ENCODE measurements at regions not wholly inside any gene's neighbourhood (a gene's known extent, or its start where the extent isn't known, plus 50 kb on each side); places are given as distances from the start of the nearest gene placed in this dataset.
"Not testable (repeated sequence)": the region's sequence is repeated elsewhere in the genome, so short reads cannot be mapped to it uniquely, and the experiment has no call there.

GRCh38 chr20:54843865-54844264, 368.5 kb downstream of the DOK5 start:
- DNase-seq (ENCODE audit: low spot score), result no peak

GRCh38 chr20:54843431-54843830, 368.0 kb downstream of the DOK5 start:
- DNase-seq (ENCODE audit: low spot score), result no peak

GRCh38 chr20:54839224-54839623, 363.8 kb downstream of the DOK5 start:
- DNase-seq (ENCODE audit: low spot score), result no peak

GRCh38 chr20:54837226-54837625, 361.8 kb downstream of the DOK5 start:
- DNase-seq (ENCODE audit: low spot score), result no peak

- DNase-seq (ENCODE audit: low spot score), result no peak
Measured at GRCh38 chr20:54822386-54822785, 347.0 kb downstream of the DOK5 start.

- DNase-seq (ENCODE audit: low spot score), result no peak
Measured at GRCh38 chr20:54820392-54820791, 345.0 kb downstream of the DOK5 start.

- DNase-seq (ENCODE audit: low spot score), result no peak
Measured at GRCh38 chr20:54806462-54806861, 331.1 kb downstream of the DOK5 start.

GRCh38 chr20:54794874-54795273, 319.5 kb downstream of the DOK5 start:
- no peak for DNase-seq (ENCODE audit: low spot score)

- DNase-seq (ENCODE audit: low spot score), result no peak
Measured at GRCh38 chr20:54794110-54794509, 318.7 kb downstream of the DOK5 start.

- no peak for DNase-seq (ENCODE audit: low spot score)
Measured at GRCh38 chr20:54793291-54793992, 318.0 kb downstream of the DOK5 start.

- DNase-seq (ENCODE audit: low spot score), result no peak
Measured at GRCh38 chr20:54792688-54793087, 317.3 kb downstream of the DOK5 start.

GRCh38 chr20:54788260-54788659, 312.9 kb downstream of the DOK5 start:
- not testable (repeated sequence) for DNase-seq (ENCODE audit: low spot score)

GRCh38 chr20:54782758-54783157, 307.4 kb downstream of the DOK5 start:
- not testable (repeated sequence) for DNase-seq (ENCODE audit: low spot score)

- no peak for DNase-seq (ENCODE audit: low spot score)
Measured at GRCh38 chr20:54774426-54774825, 299.0 kb downstream of the DOK5 start.

GRCh38 chr20:54773643-54774000, 298.2 kb downstream of the DOK5 start:
- no peak for DNase-seq (ENCODE audit: low spot score)

GRCh38 chr20:54772893-54773642, 297.7 kb downstream of the DOK5 start:
- DNase-seq (ENCODE audit: low spot score), result no peak

GRCh38 chr20:54766483-54766882, 291.1 kb downstream of the DOK5 start:
- no peak for DNase-seq (ENCODE audit: low spot score)

- DNase-seq (ENCODE audit: low spot score), result no peak
Measured at GRCh38 chr20:54763366-54763765, 288.0 kb downstream of the DOK5 start.

GRCh38 chr20:54759589-54759988, 284.2 kb downstream of the DOK5 start:
- no peak for DNase-seq (ENCODE audit: low spot score)

GRCh38 chr20:54746796-54747195, 271.4 kb downstream of the DOK5 start:
- no peak for DNase-seq (ENCODE audit: low spot score)

- DNase-seq (ENCODE audit: low spot score), result no peak
Measured at GRCh38 chr20:54745780-54746179, 270.4 kb downstream of the DOK5 start.

- DNase-seq (ENCODE audit: low spot score), result no peak
Measured at GRCh38 chr20:54744097-54744496, 268.7 kb downstream of the DOK5 start.

- DNase-seq (ENCODE audit: low spot score), result no peak
Measured at GRCh38 chr20:54742193-54742592, 266.8 kb downstream of the DOK5 start.

GRCh38 chr20:54736421-54736820, 261.0 kb downstream of the DOK5 start:
- no peak for DNase-seq (ENCODE audit: low spot score)
